Gastroesophageal sphincter (tissue), 3 donors: ENCODE measurements at regions not wholly inside any gene's neighbourhood (a gene's known extent, or its start where the extent isn't known, plus 50 kb on each side); places are given as distances from the start of the nearest gene placed in this dataset.

ENCODE experiments used
- EP300 ChIP-seq: sonication (generic); formaldehyde crosslinking; IDR thresholded peaks from one replicate; pipeline ENCODE4 v1.6.1; 2017; ENCODE audit warnings: antibody characterized with exemption, mild to moderate bottlenecking
- POLR2AphosphoS5 ChIP-seq: sonication (generic); formaldehyde crosslinking; IDR thresholded peaks from one replicate; pipeline ENCODE4 v1.6.1; 2017; ENCODE audit warnings: antibody characterized with exemption
- TF ChIP-seq, protein P1 (sequence below), 4 experiments: fragments of 200-600 bp in 2 of 4; fragments of 450-650 bp in 2 of 4; sonication (generic) in 1 of 4; IDR thresholded peaks; one replicate each; pipeline ENCODE4 v1.5.1; 2017 to 2019; ENCODE audit warnings: antibody characterized with exemption in 4 of 4, mild to moderate bottlenecking in 2 of 4, moderate library complexity in 2 of 4

DNA sequence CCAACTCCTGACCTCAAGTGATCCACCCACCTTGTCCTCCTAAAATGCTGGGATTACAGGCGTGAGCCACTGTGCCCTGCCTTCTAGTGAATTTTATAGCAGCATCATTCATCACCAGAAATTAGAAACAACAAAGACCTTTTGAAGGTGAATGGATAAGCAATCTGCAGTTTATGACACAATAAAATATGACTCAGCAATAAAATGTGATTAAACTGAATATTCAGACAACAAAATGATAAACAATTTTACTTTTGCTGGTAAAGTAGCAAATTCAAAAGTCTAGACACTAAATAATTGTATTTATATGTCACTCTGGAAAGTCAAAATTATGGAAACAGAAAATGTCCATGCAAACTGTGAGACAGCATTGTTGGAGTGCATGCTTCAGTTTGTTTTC, 656.6 kb downstream of the CBLN2 start:
- TF ChIP-seq, protein P1, sequence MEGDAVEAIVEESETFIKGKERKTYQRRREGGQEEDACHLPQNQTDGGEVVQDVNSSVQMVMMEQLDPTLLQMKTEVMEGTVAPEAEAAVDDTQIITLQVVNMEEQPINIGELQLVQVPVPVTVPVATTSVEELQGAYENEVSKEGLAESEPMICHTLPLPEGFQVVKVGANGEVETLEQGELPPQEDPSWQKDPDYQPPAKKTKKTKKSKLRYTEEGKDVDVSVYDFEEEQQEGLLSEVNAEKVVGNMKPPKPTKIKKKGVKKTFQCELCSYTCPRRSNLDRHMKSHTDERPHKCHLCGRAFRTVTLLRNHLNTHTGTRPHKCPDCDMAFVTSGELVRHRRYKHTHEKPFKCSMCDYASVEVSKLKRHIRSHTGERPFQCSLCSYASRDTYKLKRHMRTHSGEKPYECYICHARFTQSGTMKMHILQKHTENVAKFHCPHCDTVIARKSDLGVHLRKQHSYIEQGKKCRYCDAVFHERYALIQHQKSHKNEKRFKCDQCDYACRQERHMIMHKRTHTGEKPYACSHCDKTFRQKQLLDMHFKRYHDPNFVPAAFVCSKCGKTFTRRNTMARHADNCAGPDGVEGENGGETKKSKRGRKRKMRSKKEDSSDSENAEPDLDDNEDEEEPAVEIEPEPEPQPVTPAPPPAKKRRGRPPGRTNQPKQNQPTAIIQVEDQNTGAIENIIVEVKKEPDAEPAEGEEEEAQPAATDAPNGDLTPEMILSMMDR (IDR thresholded peaks at IDR 0.05) = no peak
- TF ChIP-seq POLR2AphosphoS5 (no peak), EP300 (no peak)
